Progenitor cell of endocrine pancreas (in vitro differentiated cells): ENCODE measurements at regions not wholly inside any gene's neighbourhood (a gene's known extent, or its start where the extent isn't known, plus 50 kb on each side); places are given as distances from the start of the nearest gene placed in this dataset.
A peak's percentile ranks its signal among the peaks of the same experiment; 100 is the strongest.

Experiments used
- DNase-seq: peaks from one replicate; pipeline ENCODE4 v3.0.0; 2021; ENCODE audit warnings: low spot score; ENCODE audit not compliant: unreplicated experiment
- H3K27ac Mint-ChIP-seq: 2 replicates; pipeline ENCODE4 v1.8.0; 2021; ENCODE audit warnings: mild to moderate bottlenecking, moderate library complexity, mixed read lengths
- H3K27me3 Mint-ChIP-seq: 2 replicates; pipeline ENCODE4 v1.8.0; 2021; ENCODE audit warnings: mixed read lengths
- H3K36me3 Mint-ChIP-seq: 2 replicates; pipeline ENCODE4 v1.8.0; 2022; ENCODE audit warnings: mixed read lengths; ENCODE audit not compliant: insufficient read depth
- H3K4me1 Mint-ChIP-seq: 2 replicates; pipeline ENCODE4 v1.8.0; 2021; ENCODE audit warnings: low read depth, mixed read lengths
- H3K4me3 Mint-ChIP-seq: 2 replicates; pipeline ENCODE4 v1.8.0; 2021; ENCODE audit warnings: low read depth, mild to moderate bottlenecking, moderate library complexity, mixed read lengths
- H3K9me3 Mint-ChIP-seq: 2 replicates; pipeline ENCODE4 v1.8.0; 2021; ENCODE audit warnings: low read depth, mixed read lengths
- CTCF ChIP-seq: fragments of 200-600 bp; sonication (generic); IDR thresholded peaks from one replicate; pipeline ENCODE4 v1.5.0; 2021; ENCODE audit warnings: antibody characterized with exemption, mild to moderate bottlenecking; ENCODE audit not compliant: unreplicated experiment

- Mint-ChIP-seq H3K4me3 (peak overlapping the region; percentile 25), H3K27me3 (peaks cover 4% of the 10 kb centered on the region), H3K27ac (peak overlapping the region; percentile 57), H3K36me3 (peaks cover 1% of the 10 kb centered on the region), H3K4me1 (peaks cover 14% of the 10 kb centered on the region), H3K9me3 (peaks cover 10% of the 10 kb centered on the region)
- TF ChIP-seq CTCF, result no peak
- no peak for DNase-seq
These were observed 442.4 kb downstream of the TYW1 start for GRCh38 chr7:67438913-67439505.

GRCh38 chr7:67440321-67440720 lies 443.7 kb downstream of the TYW1 start:
- H3K4me1 Mint-ChIP-seq, result peaks cover 14% of the 10 kb centered on the region
- no peak overlapping the region for H3K27ac Mint-ChIP-seq
- H3K9me3 Mint-ChIP-seq, result peaks cover 7% of the 10 kb centered on the region
- peaks cover 1% of the 10 kb centered on the region for H3K36me3 Mint-ChIP-seq
- DNase-seq, result no peak
- TF ChIP-seq CTCF, result no peak
- H3K27me3 Mint-ChIP-seq, result peaks cover 4% of the 10 kb centered on the region
- H3K4me3 Mint-ChIP-seq, result no peak overlapping the region

GRCh38 chr7:67445728-67446127 lies 449.1 kb downstream of the TYW1 start:
- TF ChIP-seq CTCF, result no peak
- Mint-ChIP-seq H3K4me3 (no peak overlapping the region), H3K4me1 (no peaks in the 10 kb centered on the region), H3K27me3 (no peaks in the 10 kb centered on the region), H3K9me3 (no peaks in the 10 kb centered on the region), H3K36me3 (no peaks in the 10 kb centered on the region), H3K27ac (no peak overlapping the region)
- DNase-seq, result no peak

GRCh38 chr7:67447297-67447696 lies 450.7 kb downstream of the TYW1 start:
- H3K27me3 Mint-ChIP-seq, result no peaks in the 10 kb centered on the region
- no peak overlapping the region for H3K27ac Mint-ChIP-seq
- H3K9me3 Mint-ChIP-seq, result no peaks in the 10 kb centered on the region

GRCh38 chr7:67448271-67448670 lies 451.6 kb downstream of the TYW1 start:
- Mint-ChIP-seq H3K36me3 (no peaks in the 10 kb centered on the region), H3K9me3 (no peaks in the 10 kb centered on the region), H3K27me3 (no peaks in the 10 kb centered on the region), H3K4me1 (no peaks in the 10 kb centered on the region), H3K27ac (no peak overlapping the region), H3K4me3 (no peak overlapping the region)
- no peak for TF ChIP-seq CTCF
- DNase-seq, result no peak

More at GRCh38 chr7:67447297-67447696, 450.7 kb downstream of the TYW1 start:
- Mint-ChIP-seq H3K36me3 (no peaks in the 10 kb centered on the region), H3K4me3 (no peak overlapping the region), H3K4me1 (no peaks in the 10 kb centered on the region)
- no peak for DNase-seq
- no peak for TF ChIP-seq CTCF
